Colonic mucosa (tissue), 4 donors: ENCODE measurements at regions not wholly inside any gene's neighbourhood (a gene's known extent, or its start where the extent isn't known, plus 50 kb on each side); places are given as distances from the start of the nearest gene placed in this dataset.

Experiments used
- DNase-seq: peaks from one replicate; pipeline ENCODE4 v3.0.0-alpha.2; 2020
- H3K27ac ChIP-seq: fragments of 200-600 bp; one replicate; pipeline ENCODE4 v1.8.0; 2021
- H3K27me3 ChIP-seq: fragments of 200-600 bp; one replicate; pipeline ENCODE4 v1.8.0; 2021
- H3K36me3 ChIP-seq: fragments of 200-600 bp; one replicate; pipeline ENCODE4 v1.8.0; 2021
- H3K4me1 ChIP-seq: fragments of 200-600 bp; one replicate; pipeline ENCODE4 v1.8.0; 2021; ENCODE audit warnings: mild to moderate bottlenecking
- H3K4me3 ChIP-seq: fragments of 200-600 bp; one replicate; pipeline ENCODE4 v1.8.0; 2021
- H3K9ac ChIP-seq, 2 donors: one replicate each; pipeline ENCODE4 v1.7.0; 2013; ENCODE audit warnings: control low read depth in 2 of 2, low read depth in 2 of 2, low read length in 2 of 2
- H3K9me3 ChIP-seq: fragments of 200-600 bp; one replicate; pipeline ENCODE4 v1.8.0; 2021
- intact Hi-C: fragments of 100-400 bp; cut with DNase I; formaldehyde crosslinking; loops from one replicate; pipeline ENCODE4 v1.14.1; 2022
- TF ChIP-seq, protein P1 (sequence below): fragments of 200-600 bp; IDR thresholded peaks from one replicate; pipeline ENCODE4 v1.8.0; 2022; ENCODE audit warnings: antibody characterized with exemption, mild to moderate bottlenecking
- donor health status: healthy.
- donor health status: DM: no; HTN: no; CAD: no.
- donor health status: DM: no; HTN: no; CAD: no.

DNA sequence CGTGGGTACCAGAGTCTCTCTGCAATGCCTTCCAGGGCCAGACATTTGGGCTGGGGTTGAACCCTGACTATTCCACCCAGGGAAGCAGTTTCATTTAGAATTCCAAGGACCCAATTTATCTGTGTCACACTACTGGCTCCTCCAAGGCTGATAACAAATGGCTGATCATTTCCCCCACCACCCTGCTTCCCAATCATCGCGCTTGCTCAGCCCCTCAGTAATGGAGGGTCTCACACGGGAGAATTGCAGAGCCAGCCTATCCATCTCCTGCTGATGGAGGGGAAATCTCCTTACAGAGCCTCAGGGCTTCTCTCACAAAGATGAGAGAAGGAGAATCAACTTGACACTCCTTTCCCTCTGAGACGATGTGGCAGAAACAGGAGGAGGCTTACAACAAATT is 78.4 kb upstream of the WSCD2 start:
- no peaks in the 10 kb centered on the region for H3K36me3 ChIP-seq
- H3K9me3 ChIP-seq: no peaks in the 10 kb centered on the region
- H3K4me1 ChIP-seq: no peaks in the 10 kb centered on the region
- H3K9ac ChIP-seq: no peak overlapping the region
- no peak overlapping the region for H3K4me3 ChIP-seq
- H3K27ac ChIP-seq: no peak overlapping the region
- TF ChIP-seq, protein P1, sequence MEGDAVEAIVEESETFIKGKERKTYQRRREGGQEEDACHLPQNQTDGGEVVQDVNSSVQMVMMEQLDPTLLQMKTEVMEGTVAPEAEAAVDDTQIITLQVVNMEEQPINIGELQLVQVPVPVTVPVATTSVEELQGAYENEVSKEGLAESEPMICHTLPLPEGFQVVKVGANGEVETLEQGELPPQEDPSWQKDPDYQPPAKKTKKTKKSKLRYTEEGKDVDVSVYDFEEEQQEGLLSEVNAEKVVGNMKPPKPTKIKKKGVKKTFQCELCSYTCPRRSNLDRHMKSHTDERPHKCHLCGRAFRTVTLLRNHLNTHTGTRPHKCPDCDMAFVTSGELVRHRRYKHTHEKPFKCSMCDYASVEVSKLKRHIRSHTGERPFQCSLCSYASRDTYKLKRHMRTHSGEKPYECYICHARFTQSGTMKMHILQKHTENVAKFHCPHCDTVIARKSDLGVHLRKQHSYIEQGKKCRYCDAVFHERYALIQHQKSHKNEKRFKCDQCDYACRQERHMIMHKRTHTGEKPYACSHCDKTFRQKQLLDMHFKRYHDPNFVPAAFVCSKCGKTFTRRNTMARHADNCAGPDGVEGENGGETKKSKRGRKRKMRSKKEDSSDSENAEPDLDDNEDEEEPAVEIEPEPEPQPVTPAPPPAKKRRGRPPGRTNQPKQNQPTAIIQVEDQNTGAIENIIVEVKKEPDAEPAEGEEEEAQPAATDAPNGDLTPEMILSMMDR: no peak
- H3K27me3 ChIP-seq: no peaks in the 10 kb centered on the region
- DNase-seq: no peak
- intact Hi-C loops: no loop called here

GRCh38 chr12:108052260-108052659 is 76.8 kb upstream of the WSCD2 start:
- no peaks in the 10 kb centered on the region for H3K36me3 ChIP-seq
- H3K9me3 ChIP-seq: no peaks in the 10 kb centered on the region
- DNase-seq: no peak
- TF ChIP-seq, protein P1: no peak
- no peak overlapping the region for H3K4me3 ChIP-seq
- peaks cover 4% of the 10 kb centered on the region for H3K27me3 ChIP-seq
- no peak overlapping the region for H3K27ac ChIP-seq
- intact Hi-C loops: no loop called here
- no peaks in the 10 kb centered on the region for H3K4me1 ChIP-seq
- H3K9ac ChIP-seq: no peak overlapping the region

- H3K36me3 ChIP-seq: no peaks in the 10 kb centered on the region
- no peaks in the 10 kb centered on the region for H3K9me3 ChIP-seq
- TF ChIP-seq, protein P1: no peak
- H3K4me3 ChIP-seq: no peak overlapping the region
- H3K9ac ChIP-seq: no peak overlapping the region
- H3K4me1 ChIP-seq: no peaks in the 10 kb centered on the region
- DNase-seq: no peak
- no peak overlapping the region for H3K27ac ChIP-seq
- peaks cover 4% of the 10 kb centered on the region for H3K27me3 ChIP-seq
- intact Hi-C loops: no loop called here
These were observed 75.6 kb upstream of the WSCD2 start for GRCh38 chr12:108053512-108053911.

DNA sequence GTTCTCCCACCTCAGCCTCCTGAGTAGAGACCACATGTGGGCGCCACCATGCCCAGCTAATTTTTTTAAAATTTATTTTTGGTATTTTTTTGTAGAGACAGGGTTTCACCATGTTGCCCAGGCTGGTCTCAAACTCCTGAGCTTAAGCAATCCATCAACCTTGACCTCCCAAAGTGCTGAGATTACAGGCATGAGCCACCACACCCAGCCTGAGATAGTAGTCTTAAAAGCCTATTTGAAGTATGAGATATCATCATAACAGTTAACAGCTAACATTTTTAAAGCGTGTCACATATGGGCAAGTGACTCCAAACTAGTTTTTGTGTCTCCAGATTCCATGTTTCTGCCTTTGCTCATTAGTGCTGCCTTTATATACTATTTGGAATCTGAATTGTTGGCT is 74.6 kb upstream of the WSCD2 start:
- TF ChIP-seq, protein P1: no peak
- intact Hi-C loops: no loop called here

GRCh38 chr12:108055141-108055540 is 73.9 kb upstream of the WSCD2 start:
- TF ChIP-seq, protein P1: no peak
- Histone ChIP-seq H3K27me3 (peaks cover 4% of the 10 kb centered on the region), H3K9ac (no peak overlapping the region), H3K4me1 (no peaks in the 10 kb centered on the region), H3K9me3 (no peaks in the 10 kb centered on the region), H3K36me3 (no peaks in the 10 kb centered on the region), H3K27ac (no peak overlapping the region), H3K4me3 (no peak overlapping the region)
- intact Hi-C loops: no loop called here
- no peak for DNase-seq

More for the DNA sequence above, 74.6 kb upstream of the WSCD2 start:
- H3K4me3 ChIP-seq: no peak overlapping the region
- H3K9ac ChIP-seq: no peak overlapping the region
- no peaks in the 10 kb centered on the region for H3K36me3 ChIP-seq
- no peaks in the 10 kb centered on the region for H3K4me1 ChIP-seq
- H3K27ac ChIP-seq: no peak overlapping the region
- peaks cover 4% of the 10 kb centered on the region for H3K27me3 ChIP-seq
- DNase-seq: no peak
- no peaks in the 10 kb centered on the region for H3K9me3 ChIP-seq

- H3K27me3 ChIP-seq: peaks cover 4% of the 10 kb centered on the region
- intact Hi-C loops: no loop called here
- no peaks in the 10 kb centered on the region for H3K9me3 ChIP-seq
- H3K27ac ChIP-seq: no peak overlapping the region
- H3K4me1 ChIP-seq: no peaks in the 10 kb centered on the region
- DNase-seq: no peak
- no peak overlapping the region for H3K9ac ChIP-seq
- no peaks in the 10 kb centered on the region for H3K36me3 ChIP-seq
- TF ChIP-seq, protein P1: no peak
- H3K4me3 ChIP-seq: no peak overlapping the region
These were observed 69.0 kb upstream of the WSCD2 start for GRCh38 chr12:108060067-108060466.
